ENCODE measurements at regions not wholly inside any gene's neighbourhood (a gene's known extent, or its start where the extent isn't known, plus 50 kb on each side); places are given as distances from the start of the nearest gene placed in this dataset.

- no peak overlapping the region for H3K4me3 ChIP-seq (ENCODE audit: low read depth, low read length)
- in situ Hi-C loops (cut with HindIII; ENCODE audit: low sequenced_read_pairs), result no loop called here
- TF ChIP-seq CTCF (IDR thresholded peaks at IDR 0.05; ENCODE audit: low read depth, low read length, missing control alignments), result no peak
- no peak for DNase-seq (ENCODE audit: low read depth)
Observed at GRCh38 chr2:39516347-39517101, 79.4 kb upstream of the MAP4K3 start.

GRCh38 chr2:39517102-39517436 is 80.0 kb upstream of the MAP4K3 start:
- no peak overlapping the region for H3K4me3 ChIP-seq (ENCODE audit: low read depth, low read length)
- in situ Hi-C loops (cut with HindIII; ENCODE audit: low sequenced_read_pairs), result no loop called here
- DNase-seq (ENCODE audit: low read depth), result no peak
- TF ChIP-seq CTCF (IDR thresholded peaks at IDR 0.05; ENCODE audit: low read depth, low read length, missing control alignments), result no peak

- in situ Hi-C loops (cut with HindIII; ENCODE audit: low sequenced_read_pairs), result no loop called here
- no peak for TF ChIP-seq CTCF (IDR thresholded peaks at IDR 0.05; ENCODE audit: low read depth, low read length, missing control alignments)
- no peak for DNase-seq (ENCODE audit: low read depth)
- H3K4me3 ChIP-seq (ENCODE audit: low read depth, low read length), result no peak overlapping the region
Observed at GRCh38 chr2:39517622-39518021, 80.5 kb upstream of the MAP4K3 start.

GRCh38 chr2:39519886-39520285 is 82.8 kb upstream of the MAP4K3 start:
- no peak for DNase-seq (ENCODE audit: low read depth)
- in situ Hi-C loops (cut with HindIII; ENCODE audit: low sequenced_read_pairs), result no loop called here
- no peak for TF ChIP-seq CTCF (IDR thresholded peaks at IDR 0.05; ENCODE audit: low read depth, low read length, missing control alignments)
- H3K4me3 ChIP-seq (ENCODE audit: low read depth, low read length), result no peak overlapping the region

- DNase-seq (ENCODE audit: low read depth), result no peak
- H3K4me3 ChIP-seq (ENCODE audit: low read depth, low read length), result no peak overlapping the region
- TF ChIP-seq CTCF (IDR thresholded peaks at IDR 0.05; ENCODE audit: low read depth, low read length, missing control alignments), result no peak
- in situ Hi-C loops (cut with HindIII; ENCODE audit: low sequenced_read_pairs), result no loop called here
Observed at GRCh38 chr2:39521876-39522517, 84.9 kb upstream of the MAP4K3 start.

- no peak for DNase-seq (ENCODE audit: low read depth)
- no peak overlapping the region for H3K4me3 ChIP-seq (ENCODE audit: low read depth, low read length)
- in situ Hi-C loops (cut with HindIII; ENCODE audit: low sequenced_read_pairs), result no loop called here
- TF ChIP-seq CTCF (IDR thresholded peaks at IDR 0.05; ENCODE audit: low read depth, low read length, missing control alignments), result no peak
Observed at GRCh38 chr2:39522518-39522877, 85.4 kb upstream of the MAP4K3 start.

Data from astrocyte of the cerebellum (primary cell).